Astrocyte of the cerebellum (primary cell): ENCODE measurements at regions not wholly inside any gene's neighbourhood (a gene's known extent, or its start where the extent isn't known, plus 50 kb on each side); places are given as distances from the start of the nearest gene placed in this dataset.

Experiments
- DNase-seq: peaks from one replicate; pipeline ENCODE4 v3.0.0-alpha.2; 2011; ENCODE audit warnings: low read depth
- H3K4me3 ChIP-seq: 2 replicates; pipeline ENCODE4 v1.5.1; 2011; ENCODE audit warnings: mild to moderate bottlenecking, low read depth, low read length, moderate library complexity
- CTCF ChIP-seq: IDR thresholded peaks from 2 replicates; pipeline ENCODE4 v1.5.1; 2012; ENCODE audit warnings: low read length, low read depth, moderate library complexity, mild to moderate bottlenecking; ENCODE audit errors: missing control alignments
- in situ Hi-C: cut with HindIII; loops from 2 replicates; pipeline ENCODE4 v1.10.0; 2017; ENCODE audit warnings: low sequenced_read_pairs

- TF ChIP-seq CTCF: no peak
- no peak overlapping the region for H3K4me3 ChIP-seq
- in situ Hi-C loops: loop anchor here (25.0 kb wide), 1 partner anchor 90 kb away; no protein-coding TSS in a partner anchor
- no peak for DNase-seq
Measured at GRCh38 chr12:34526946-34527345, 504.6 kb downstream of the ALG10 start.

GRCh38 chr12:34547276-34547675 lies 525.0 kb downstream of the ALG10 start:
- in situ Hi-C loops: loop anchor here (25.0 kb wide), 1 partner anchor 110 kb away; no protein-coding TSS in a partner anchor
- TF ChIP-seq CTCF: no peak
- H3K4me3 ChIP-seq: no peak overlapping the region
- no peak for DNase-seq

- H3K4me3 ChIP-seq: no peak overlapping the region
- TF ChIP-seq CTCF: no peak
- no peak for DNase-seq
- in situ Hi-C loops: no loop called here
Measured at GRCh38 chr12:34591966-34592365, 569.7 kb downstream of the ALG10 start.

- no peak for TF ChIP-seq CTCF
- no peak for DNase-seq
- in situ Hi-C loops: no loop called here
- H3K4me3 ChIP-seq: no peak overlapping the region
Measured at GRCh38 chr12:34595749-34596733, 573.7 kb downstream of the ALG10 start.

- no peak for TF ChIP-seq CTCF
- in situ Hi-C loops: no loop called here
- H3K4me3 ChIP-seq: no peak overlapping the region
- no peak for DNase-seq
Measured at GRCh38 chr12:34597548-34598351, 575.5 kb downstream of the ALG10 start.

- in situ Hi-C loops: no loop called here
- no peak overlapping the region for H3K4me3 ChIP-seq
- no peak for TF ChIP-seq CTCF
- DNase-seq: no peak
Measured at GRCh38 chr12:34598352-34598827, 576.1 kb downstream of the ALG10 start.
